ENCODE measurements at regions not wholly inside any gene's neighbourhood (a gene's known extent, or its start where the extent isn't known, plus 50 kb on each side); places are given as distances from the start of the nearest gene placed in this dataset.

- no peaks in the 10 kb centered on the region for H3K27me3 ChIP-seq (ENCODE audit: control insufficient read depth, extremely low read depth, insufficient read depth, low read length)
- H4K20me1 ChIP-seq (ENCODE audit: control insufficient read depth, extremely low read depth, insufficient read depth, low read length): no peaks in the 10 kb centered on the region
- no peak for FAIRE-seq
- H3K4me2 ChIP-seq (ENCODE audit: control insufficient read depth, extremely low read depth, insufficient read depth, low read depth, low read length): no peak overlapping the region
- H3K36me3 ChIP-seq (ENCODE audit: control insufficient read depth in 2 of 2, extremely low read depth in 1 of 2, insufficient read depth in 2 of 2, low read length in 2 of 2): no peaks in the 10 kb centered on the region
- H3K9me3 ChIP-seq (ENCODE audit: control insufficient read depth, low read depth, low read length): no peaks in the 10 kb centered on the region
- no peak overlapping the region for H3K9ac ChIP-seq (ENCODE audit: control insufficient read depth, extremely low read depth, insufficient read depth, low read length)
- no peak for DNase-seq (ENCODE audit: low read depth, low spot score)
- no peak overlapping the region for H2AFZ ChIP-seq (ENCODE audit: control insufficient read depth, low read length)
- H3K79me2 ChIP-seq (ENCODE audit: control insufficient read depth, insufficient read depth, low read length): no peaks in the 10 kb centered on the region
- TF ChIP-seq CTCF (optimal IDR thresholded peaks at IDR 0.05 in 1 of 3, IDR thresholded peaks at IDR 0.05 in 1 of 3, conservative IDR thresholded peaks at IDR 0.05 in 1 of 3; ENCODE audit: extremely low read depth in 1 of 3, insufficient read depth in 2 of 3, low read length in 3 of 3): no peak
- no peak for TF ChIP-seq EZH2 (IDR thresholded peaks at IDR 0.05; ENCODE audit: low read length)
- H3K4me3 ChIP-seq (ENCODE audit: control insufficient read depth in 2 of 3, extremely low read depth in 1 of 3, insufficient read depth in 2 of 3, low read depth in 1 of 3, low read length in 3 of 3): no peak overlapping the region
- no peaks in the 10 kb centered on the region for H3K4me1 ChIP-seq (ENCODE audit: control insufficient read depth, extremely low read depth, insufficient read depth, low read length)
- dilution Hi-C loops (cut with MboI; ENCODE audit: extremely low pct_ligation_motif_present, low sequenced_read_pairs): no loop called here
- no peak overlapping the region for H3K27ac ChIP-seq (ENCODE audit: control insufficient read depth, insufficient read depth, low read length)
- H3K9me1 ChIP-seq (ENCODE audit: control insufficient read depth, extremely low read depth, insufficient read depth, low read length): no peaks in the 10 kb centered on the region
Observed at GRCh38 chrX:128664211-128664610, 612.0 kb upstream of the ACTRT1 start.

GRCh38 chrX:128653524-128654060 lies 601.4 kb upstream of the ACTRT1 start:
- H3K4me1 ChIP-seq (ENCODE audit: control insufficient read depth, extremely low read depth, insufficient read depth, low read length): no peaks in the 10 kb centered on the region
- no peaks in the 10 kb centered on the region for H3K27me3 ChIP-seq (ENCODE audit: control insufficient read depth, extremely low read depth, insufficient read depth, low read length)
- no peaks in the 10 kb centered on the region for H3K9me3 ChIP-seq (ENCODE audit: control insufficient read depth, low read depth, low read length)
- DNase-seq (ENCODE audit: low read depth, low spot score): no peak
- no peak for TF ChIP-seq CTCF (optimal IDR thresholded peaks at IDR 0.05 in 1 of 3, IDR thresholded peaks at IDR 0.05 in 1 of 3, conservative IDR thresholded peaks at IDR 0.05 in 1 of 3; ENCODE audit: extremely low read depth in 1 of 3, insufficient read depth in 2 of 3, low read length in 3 of 3)
- no peak for TF ChIP-seq EZH2 (IDR thresholded peaks at IDR 0.05; ENCODE audit: low read length)
- H2AFZ ChIP-seq (ENCODE audit: control insufficient read depth, low read length): no peak overlapping the region
- H3K9me1 ChIP-seq (ENCODE audit: control insufficient read depth, extremely low read depth, insufficient read depth, low read length): no peaks in the 10 kb centered on the region
- H3K4me2 ChIP-seq (ENCODE audit: control insufficient read depth, extremely low read depth, insufficient read depth, low read depth, low read length): no peak overlapping the region
- no peaks in the 10 kb centered on the region for H4K20me1 ChIP-seq (ENCODE audit: control insufficient read depth, extremely low read depth, insufficient read depth, low read length)
- H3K79me2 ChIP-seq (ENCODE audit: control insufficient read depth, insufficient read depth, low read length): no peaks in the 10 kb centered on the region
- H3K4me3 ChIP-seq (ENCODE audit: control insufficient read depth in 2 of 3, extremely low read depth in 1 of 3, insufficient read depth in 2 of 3, low read depth in 1 of 3, low read length in 3 of 3): no peak overlapping the region
- dilution Hi-C loops (cut with MboI; ENCODE audit: extremely low pct_ligation_motif_present, low sequenced_read_pairs): no loop called here
- no peak overlapping the region for H3K27ac ChIP-seq (ENCODE audit: control insufficient read depth, insufficient read depth, low read length)
- H3K9ac ChIP-seq (ENCODE audit: control insufficient read depth, extremely low read depth, insufficient read depth, low read length): no peak overlapping the region
- no peak for FAIRE-seq
- no peaks in the 10 kb centered on the region for H3K36me3 ChIP-seq (ENCODE audit: control insufficient read depth in 2 of 2, extremely low read depth in 1 of 2, insufficient read depth in 2 of 2, low read length in 2 of 2)

All from keratinocyte (primary cell).